ENCODE measurements at regions not wholly inside any gene's neighbourhood (a gene's known extent, or its start where the extent isn't known, plus 50 kb on each side); places are given as distances from the start of the nearest gene placed in this dataset.
A peak's percentile ranks its signal among the peaks of the same experiment; 100 is the strongest.

DNA sequence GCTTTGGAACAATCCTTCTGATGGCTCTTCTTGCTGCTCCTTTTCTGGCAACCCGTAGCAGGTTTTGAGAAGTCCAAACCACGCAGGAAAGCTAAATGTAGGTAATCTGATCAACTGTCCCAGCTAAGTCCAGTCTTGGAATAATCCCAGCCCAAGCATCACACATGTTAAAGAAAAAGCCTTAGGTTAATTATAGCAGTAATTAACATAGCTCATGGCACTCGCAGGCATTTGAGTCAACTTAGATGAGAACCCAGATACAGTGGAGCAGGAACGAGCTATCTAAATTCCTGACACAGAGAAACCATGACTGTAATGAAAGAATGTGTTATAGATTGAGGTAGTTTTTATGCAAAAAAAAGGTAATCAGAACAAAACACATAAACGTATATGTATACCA lies 844.8 kb downstream of the CDH9 start:
- no peak for DNase-seq

DNA sequence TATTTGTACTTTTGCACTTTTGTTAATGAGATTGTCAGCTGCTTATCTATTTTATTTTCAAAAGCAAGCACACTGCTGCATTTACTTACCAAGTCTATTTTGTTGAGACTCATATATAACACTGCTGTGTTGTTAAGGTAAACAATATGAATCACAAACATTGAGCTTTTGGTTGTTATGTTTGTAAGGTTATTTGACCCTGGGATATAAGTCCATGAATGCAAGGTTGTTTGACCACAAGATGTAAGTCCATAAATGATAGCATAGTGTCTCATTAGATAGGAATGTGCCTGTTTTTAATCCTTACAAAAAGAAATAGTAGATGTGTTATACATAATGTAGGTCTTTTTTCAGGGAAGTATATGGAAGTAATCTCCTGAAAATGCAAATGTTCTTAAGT lies 845.9 kb downstream of the CDH9 start:
- no peak for DNase-seq

DNA sequence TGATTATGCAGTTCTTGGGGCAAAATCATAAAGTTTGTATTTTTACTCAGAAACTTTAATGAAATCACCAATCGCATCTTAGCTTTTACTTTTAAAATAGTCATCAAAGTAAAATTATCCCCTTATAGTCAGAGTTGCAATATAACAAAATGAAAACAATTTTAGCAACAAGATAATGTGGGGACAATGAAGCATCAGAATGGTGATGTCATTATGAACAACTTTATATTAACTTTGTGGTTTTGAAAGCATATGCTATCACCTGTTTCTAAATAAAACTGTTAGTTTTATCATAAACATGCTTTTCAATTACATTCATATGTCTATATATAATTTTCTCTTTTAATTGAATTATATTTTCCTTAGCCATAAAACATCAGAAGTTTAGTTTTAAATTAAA lies 856.8 kb downstream of the CDH9 start:
- DNase-seq: no peak

DNA sequence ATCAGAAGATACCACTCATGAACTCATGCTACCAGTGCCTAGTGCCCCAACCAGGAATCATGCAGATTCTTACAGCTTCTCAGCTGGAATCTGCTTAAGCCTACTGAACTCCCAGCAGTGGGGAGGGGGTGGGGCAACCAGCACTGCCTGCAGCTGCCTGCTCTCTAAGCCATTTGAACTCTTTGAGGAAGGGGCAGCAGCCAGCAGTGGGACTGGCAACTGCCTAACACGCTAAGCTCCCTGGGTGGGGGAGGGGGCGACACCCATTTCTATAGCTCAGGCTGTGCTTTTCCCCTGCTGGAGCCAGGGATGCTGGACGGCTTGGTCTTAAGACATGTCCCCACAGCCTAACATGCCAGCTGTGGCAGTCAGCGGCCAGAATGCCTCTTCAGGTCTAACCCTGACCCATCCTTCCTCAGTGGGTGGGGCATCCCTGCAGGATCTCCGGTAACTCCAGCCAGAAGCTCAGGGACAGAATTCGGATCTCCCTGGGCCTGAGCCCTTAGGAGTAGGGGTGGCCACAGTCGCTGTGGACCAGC lies 889.7 kb downstream of the CDH9 start:
- DNase-seq: no peak

DNA sequence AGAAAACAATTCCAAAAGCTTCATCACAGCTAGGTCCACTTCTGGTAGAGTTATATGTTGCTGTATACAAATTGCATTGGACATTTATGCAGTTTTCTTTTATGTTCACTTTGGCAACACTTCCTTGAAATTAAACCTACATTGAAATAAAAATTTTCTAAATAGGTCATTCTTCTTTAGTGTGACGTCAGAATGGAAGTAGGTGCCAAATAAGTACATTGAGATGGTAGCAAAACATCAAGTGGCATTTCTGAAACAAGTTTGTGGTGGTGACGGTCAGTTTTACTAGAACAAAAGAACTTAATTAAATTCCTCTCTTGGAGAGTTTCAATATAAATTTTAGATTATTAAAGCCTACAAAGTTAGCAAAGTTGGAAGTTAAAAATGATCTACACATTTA lies 895.1 kb downstream of the CDH9 start:
- DNase-seq: no peak

DNA sequence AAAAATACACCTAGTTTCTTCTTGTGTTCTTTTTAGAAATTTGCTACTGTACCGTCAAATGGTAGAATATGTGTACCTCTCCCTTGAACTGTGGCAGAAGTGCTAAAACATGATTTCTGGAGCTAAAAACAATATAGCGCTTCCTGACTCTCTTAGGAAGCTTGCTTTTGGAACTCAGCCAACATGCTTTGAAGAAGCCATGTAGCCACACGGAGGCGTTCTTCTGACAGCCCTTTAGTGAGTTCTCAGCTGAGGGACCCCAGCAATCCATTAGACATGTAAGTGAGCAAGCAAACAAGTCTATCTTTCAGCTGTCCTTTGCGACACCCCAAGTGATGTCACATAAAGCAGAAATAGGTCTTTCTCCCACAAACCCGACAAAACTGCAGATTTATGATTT lies 917.0 kb downstream of the CDH9 start:
- DNase-seq: no peak

DNA sequence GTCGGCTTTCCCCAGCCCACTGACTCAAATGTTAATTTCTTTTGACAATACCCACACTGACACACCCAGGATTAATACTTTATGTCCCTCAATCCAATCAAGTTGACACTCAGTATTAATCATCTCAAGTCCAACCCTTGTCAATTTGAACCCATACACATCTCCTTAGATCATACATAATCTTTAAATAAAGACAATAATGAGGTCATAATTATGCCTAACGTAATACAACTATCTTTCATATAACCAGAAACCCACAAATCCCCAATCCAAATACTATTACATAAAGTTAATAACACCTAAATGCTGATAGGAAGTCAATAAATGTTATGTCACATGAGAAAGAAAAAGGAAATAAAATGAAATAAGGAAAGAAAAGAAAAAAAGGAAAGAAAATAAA lies 934.2 kb downstream of the CDH9 start:
- no peak for DNase-seq

DNA sequence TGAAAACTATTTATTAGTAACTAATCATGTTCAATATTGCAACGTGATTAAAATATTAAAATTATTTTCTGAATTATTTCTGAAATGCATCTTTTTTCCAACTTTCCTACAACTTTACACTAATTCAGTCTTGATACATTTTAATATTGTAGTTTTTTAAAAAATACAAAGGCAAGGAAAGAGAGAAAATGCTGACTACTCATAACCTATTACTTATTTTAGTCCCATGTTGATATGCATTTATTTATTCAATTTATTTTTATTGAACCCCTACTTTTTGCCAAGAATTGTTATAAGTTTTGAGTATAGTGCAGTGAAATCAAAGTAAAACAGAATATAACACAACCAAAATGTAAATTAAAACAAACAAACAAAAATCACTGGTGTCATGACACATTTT lies 978.2 kb downstream of the CDH9 start:
- no peak for DNase-seq

DNA sequence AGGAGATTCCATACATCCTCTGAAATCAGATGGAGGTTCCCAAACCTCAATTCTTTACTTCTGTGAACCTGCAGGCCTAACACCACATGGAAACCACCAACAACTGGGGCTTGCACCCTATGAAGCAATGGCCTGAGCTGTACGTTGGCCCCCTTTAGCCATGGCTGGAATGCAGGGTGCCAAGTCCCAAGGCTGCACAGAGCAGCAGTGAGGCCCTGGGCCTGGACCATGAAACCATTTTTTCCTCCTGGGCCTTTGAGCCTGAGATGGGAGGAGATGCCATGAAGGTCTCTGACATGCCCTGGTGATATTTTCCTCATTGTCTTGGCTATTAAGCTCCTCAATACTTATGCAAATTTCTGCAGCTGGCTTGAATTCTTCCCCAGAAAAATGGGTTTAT lies 983.8 kb downstream of the CDH9 start:
- DNase-seq: no peak

DNA sequence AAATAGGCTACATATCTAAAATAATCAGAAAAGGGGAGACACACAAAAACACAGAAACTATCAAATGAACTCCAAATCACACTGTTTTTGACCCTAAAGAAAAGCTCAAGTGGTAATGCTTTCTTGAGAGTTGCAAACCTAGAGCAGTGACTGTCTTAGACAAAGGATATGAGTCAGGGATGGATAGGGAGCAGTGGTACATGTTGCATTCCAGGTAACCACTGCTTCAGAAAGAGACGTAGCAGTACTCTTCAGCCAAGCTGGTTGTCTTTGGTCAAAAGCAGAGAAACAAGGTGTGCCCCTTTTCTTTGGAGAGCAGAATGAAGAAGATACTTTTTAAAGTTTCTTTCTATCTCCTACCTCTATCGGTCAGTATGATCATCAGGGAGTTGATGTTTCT lies 1003.6 kb downstream of the CDH9 start:
- no peak for DNase-seq

DNA sequence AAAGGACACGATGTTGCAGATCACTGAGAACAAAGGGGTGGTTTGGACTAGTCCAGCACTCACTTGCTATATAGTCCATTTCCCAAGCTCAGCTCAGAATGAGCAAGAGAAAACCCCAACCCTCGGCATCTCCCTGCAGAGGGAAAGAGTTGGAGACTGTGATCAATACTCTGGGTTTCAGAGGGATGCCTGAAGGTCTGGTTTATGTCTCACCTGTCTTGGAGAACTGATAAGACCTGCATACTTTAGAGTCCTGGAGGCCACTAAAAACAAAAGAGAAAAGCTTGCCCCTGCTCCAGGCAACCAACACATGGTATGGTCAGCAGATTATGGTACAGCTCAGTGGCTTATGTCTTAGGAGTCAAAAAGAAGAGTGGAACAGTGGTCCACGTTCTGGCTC lies 1006.9 kb downstream of the CDH9 start:
- no peak for DNase-seq

DNA sequence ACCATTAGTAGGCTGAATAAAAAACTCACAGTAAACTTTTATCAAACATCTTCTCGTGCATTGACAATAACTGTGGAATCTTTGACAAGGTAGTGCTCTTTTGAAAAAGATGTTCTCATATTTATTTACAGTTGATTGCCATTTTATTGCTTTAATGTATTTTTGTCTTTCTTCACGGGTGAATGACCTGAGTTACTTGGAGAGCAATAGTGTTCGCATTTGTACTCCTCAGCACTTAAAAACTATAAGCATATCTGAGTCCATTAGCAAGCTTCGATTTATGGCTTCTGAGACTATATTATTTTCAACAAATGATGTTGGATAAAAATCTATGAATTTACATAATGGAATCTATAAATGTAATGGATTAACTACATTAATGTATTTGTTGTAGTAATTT lies 1012.3 kb downstream of the CDH9 start:
- DNase-seq: peak; percentile 2

DNA sequence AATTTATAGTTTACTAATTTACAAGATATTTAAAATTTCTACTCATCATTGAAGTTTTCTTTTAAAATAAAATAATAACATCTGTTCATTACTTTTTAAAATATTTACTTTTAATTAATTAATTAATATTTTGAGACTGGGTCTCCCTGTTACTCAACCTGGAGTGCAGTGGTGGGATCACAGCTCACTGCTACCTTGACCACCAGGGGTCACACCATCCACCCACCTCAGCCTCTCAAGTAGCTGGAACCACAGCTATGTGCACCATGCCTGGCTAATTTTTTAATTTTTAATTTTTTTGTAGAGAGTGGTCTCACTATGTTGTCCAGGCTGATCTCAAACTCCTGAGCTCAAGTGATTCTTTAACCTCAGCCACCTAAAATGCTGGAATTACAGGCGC lies 1013.6 kb downstream of the CDH9 start:
- peak; percentile 6 for DNase-seq

DNA sequence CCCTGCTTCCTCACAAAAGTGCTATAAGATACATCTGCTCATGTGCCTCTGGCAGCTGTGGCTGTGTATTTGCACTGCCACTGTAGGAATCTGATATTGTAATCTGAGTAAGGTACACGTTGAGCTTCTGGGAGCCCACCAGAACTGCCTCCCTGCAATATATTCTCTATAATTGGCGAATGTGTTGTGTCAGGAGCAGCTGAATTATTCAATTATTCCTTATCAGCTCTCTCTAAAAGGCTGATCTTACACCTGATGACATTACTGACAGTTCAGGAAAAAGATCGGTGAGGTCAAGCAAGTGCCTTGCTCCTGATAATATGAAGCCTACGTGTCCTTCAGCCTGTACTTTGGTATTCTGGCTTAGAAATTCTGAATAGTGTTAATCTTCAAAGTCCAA lies 1015.0 kb downstream of the CDH9 start:
- no peak for DNase-seq

DNA sequence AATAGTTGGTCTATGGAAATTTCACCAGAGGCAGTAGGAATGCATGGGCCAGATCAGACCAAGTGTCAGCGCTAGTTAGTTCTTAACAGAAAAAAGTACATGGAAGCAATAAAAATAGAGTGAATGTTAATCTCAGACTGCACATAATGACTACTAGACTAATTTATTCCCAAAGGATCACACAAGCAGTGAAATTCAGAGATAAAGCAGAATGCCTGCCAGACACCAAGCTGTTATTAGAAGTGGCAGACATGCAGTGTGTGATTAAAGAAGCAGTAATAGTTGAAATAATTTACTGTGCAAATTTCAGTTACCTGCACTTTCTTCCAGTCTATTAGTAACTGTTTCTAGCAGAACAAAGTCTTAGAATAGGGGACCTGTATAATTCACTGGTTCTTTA lies 1024.2 kb downstream of the CDH9 start:
- DNase-seq: no peak

DNA sequence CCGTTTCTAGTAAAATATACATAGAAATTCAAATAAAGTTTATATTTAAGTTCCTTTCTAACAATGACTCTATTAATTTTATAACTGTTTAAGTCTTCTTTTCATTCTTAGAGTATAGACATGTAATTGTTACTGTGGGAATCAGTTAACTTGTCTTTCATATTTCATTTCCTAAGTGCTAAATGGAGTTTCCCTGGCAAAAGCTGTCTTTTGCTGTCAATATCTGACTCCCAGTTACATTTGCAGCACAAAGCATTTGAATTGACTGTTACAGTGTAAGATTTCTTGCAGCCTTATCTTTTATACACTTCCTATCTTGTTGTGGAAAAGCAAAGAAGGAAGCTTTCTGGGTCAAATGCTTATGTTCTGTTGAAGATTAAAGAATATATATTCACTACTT lies 1026.3 kb downstream of the CDH9 start:
- no peak for DNase-seq

DNA sequence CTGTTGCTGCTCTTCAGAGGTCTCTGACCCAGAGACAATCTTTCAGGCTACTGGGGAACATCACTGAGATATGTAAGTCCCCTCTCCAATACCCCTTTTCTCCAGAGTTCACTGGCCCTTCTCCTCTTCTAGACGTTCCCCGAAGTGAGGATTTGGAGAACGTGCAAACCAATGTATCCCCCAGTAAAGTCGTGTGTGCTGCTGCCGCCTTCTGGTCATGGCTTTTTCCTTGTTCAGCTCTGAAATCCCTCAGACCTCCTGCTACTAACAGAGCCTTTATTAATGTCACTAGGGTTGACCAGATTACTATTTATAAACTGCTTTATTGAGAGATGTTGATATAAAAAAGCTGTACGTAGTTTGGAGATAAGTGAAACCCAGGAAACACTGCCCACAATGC lies 1028.6 kb downstream of the CDH9 start:
- DNase-seq: no peak

DNA sequence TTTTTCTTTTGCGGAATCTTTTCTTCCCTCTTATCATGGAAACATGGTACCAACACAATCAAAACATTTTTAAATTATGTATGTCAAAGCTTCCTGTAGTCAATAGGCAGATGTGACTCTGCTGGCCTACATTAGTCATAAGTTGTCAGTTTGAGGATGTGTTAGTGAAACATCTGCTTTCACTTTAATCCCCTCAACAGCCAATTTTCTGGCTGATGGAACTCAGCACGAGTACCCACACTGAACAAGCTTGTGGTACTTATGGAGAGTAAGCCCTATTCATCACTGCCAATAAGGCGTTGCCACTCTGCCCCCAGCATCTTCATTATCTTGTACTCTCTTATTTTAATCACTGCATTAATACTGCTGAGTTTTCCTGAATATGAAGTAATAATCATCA lies 1034.4 kb downstream of the CDH9 start:
- no peak for DNase-seq

DNA sequence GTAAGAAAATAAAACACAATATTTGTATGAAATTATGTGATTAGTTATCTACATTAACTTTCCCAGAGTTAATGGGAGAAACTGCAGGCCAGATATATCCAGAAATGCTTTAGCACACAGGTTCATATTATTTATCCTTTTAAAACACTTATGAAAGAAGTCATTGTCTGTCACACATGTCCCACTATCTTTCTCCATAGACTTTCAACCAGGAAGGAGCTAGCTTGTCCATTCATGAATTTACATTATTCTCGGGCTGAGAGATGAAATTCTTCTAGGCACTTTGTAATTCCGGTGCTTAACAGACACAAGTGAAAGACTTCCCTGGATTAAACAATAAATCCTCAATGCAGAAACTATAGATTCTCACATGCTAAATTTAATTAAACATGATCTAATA lies 1043.2 kb downstream of the CDH9 start:
- DNase-seq: no peak

DNA sequence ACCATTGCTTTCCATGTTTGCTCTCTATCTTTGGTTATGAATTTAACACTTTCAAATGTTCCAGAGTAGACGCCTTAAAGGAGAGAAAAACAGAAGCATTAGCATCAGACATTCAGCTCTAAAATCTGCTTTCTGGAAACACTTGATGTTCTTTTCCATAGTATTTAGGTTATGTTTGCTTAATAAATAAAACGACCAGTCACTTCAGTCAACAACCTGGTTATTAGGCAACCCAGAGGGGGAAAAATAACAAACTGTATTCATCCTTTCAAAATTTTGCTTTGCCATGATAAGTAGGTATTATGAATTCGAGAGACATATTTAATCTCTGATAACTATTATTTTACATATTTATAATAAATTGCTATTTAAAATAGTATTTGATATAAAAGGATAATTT lies 1044.7 kb downstream of the CDH9 start:
- no peak for DNase-seq

DNA sequence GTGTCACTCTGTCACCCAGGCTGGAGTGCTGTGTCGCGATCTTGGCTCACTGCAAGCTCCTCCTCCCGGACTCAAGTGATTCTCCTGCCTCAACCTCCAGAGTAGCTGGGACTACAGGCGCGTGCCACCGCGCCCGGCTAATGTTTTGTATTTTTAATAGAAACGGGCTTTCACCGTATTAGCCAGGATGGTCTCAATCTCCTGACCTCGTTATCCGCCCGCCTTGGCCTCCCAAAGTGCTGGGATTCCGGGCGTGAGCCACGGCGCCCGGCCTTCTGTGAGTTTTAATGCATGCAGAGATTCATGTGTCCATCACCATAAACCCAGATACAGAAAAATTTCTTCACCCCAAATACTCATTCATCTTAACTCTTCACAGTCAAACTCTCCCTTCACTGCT lies 1046.7 kb downstream of the CDH9 start:
- DNase-seq: no peak

DNA sequence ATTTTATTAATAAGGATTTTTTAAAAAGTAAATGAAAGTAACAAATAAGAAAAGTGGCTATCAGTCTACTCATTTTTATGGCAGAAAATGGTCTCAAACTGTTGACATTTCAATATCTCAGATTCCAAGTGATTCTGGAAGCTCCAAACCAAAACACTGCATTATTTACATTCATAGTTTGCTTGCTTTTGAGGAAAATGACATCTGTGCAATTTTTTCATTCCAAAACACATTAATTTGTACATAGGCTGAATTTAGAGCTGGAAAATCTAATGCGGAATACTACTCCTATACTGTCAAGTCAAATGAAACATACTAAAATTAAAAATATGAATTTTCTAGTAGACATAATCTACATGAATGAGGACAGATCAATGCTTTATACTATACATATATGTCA lies 1047.6 kb downstream of the CDH9 start:
- DNase-seq: no peak

DNA sequence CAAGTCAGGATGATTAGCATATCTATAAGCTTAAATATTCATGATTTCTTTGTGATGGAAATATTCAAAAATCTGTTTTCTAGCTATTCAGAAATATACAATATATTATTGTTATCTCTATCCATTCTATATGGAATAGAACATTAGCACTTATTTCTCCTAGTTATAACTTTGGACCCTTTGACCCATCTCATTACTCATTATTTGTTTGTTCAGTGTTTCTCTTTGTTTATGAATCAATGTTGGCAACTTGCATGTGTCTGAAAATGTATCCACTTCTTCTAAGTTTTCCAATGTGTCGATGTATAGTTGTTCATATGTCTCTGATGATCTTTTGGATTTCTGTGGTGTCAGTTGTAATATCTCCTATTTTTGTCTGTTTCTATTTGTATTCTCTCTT lies 1059.3 kb downstream of the CDH9 start:
- DNase-seq: no peak

DNA sequence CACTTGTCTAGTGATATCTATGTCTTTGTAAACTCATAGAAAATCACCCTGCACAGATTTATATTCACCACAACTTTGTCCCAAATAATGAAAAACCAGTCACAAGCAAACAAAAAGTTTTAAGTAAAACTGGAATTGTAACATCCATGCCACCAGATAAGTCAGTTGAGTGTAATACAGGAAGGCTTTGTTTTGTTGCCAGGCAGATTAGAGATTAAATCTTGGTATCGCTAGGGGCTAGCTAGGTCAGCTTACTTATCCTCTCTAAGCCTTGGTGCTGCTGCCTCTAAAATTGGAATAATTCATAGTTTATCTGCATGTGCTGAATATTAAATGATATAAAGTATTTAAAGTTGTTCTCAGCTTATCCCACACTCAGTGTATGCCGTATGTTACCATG lies 1062.5 kb downstream of the CDH9 start:
- no peak for DNase-seq

DNA sequence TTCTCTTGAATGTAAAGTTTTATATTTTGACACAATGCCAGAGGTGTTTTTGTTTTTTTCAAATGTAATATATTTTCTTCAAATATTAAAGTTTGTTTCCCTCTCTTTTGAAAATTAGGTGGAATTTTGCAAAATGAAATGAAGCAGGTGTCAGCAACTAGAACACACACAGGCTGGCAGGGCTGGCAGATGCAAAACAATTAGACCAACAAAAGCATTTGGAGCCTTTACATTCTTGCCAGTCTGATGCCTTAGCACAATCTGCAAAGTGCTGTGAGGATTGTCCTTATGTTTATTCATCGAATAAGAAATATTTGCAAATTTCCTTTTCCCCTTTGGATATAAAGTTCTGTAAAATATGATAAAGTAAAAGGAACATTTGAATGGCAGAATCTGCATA lies 1063.9 kb downstream of the CDH9 start:
- no peak for DNase-seq

DNA sequence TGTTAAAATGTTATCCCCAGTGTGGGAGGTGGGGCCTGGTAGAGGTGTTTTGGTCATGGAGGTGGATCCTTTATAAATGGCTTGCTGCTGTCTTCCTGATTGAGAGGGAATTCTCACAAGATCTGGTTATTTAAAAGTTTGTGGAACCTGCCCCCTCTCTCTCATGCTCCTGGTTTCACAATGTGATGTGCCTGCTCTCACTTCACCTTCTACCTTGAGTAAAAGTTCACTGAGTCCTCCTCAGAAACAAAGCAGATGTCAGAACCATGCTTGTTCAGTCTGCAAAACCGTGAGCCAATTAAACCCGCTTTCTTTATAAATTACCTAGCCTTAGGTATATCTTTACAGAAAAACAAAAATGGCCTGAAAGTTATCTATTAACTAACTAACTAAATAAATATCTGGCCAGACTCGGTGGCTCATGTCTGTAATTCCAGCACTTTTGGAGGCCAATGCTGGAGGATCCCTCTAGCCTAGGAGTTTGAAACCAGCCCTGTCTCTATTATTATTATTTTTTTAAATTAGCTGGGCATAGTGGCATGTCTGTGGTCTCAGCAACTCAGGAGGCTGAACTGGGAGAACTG lies 1067.4 kb downstream of the CDH9 start:
- no peak for DNase-seq
